ENCODE measurements at regions not wholly inside any gene's neighbourhood (a gene's known extent, or its start where the extent isn't known, plus 50 kb on each side); places are given as distances from the start of the nearest gene placed in this dataset.

- no peak overlapping the region for H3K27ac ChIP-seq
- no peak overlapping the region for H2AFZ ChIP-seq
- no peaks in the 10 kb centered on the region for H3K4me1 ChIP-seq (ENCODE audit: insufficient read depth)
- no peaks in the 10 kb centered on the region for H4K20me1 ChIP-seq (ENCODE audit: insufficient read depth, poor library complexity, severe bottlenecking)
- H3K79me2 ChIP-seq = no peaks in the 10 kb centered on the region
- no peaks in the 10 kb centered on the region for H3K36me3 ChIP-seq (replicated peaks; ENCODE audit: insufficient read depth, low read depth)
- no peak for DNase-seq (ENCODE audit: low spot score)
- no peaks in the 10 kb centered on the region for H3K27me3 ChIP-seq
- H3K4me3 ChIP-seq = no peak overlapping the region
- no peaks in the 10 kb centered on the region for H3K9me3 ChIP-seq (ENCODE audit: low read depth)
- WGBS (ENCODE audit: low lambda C conversion rate, missing lambda C conversion rate) = 67% methylated on average over 4 of the region's 4 CpGs
- no peak overlapping the region for H3K4me2 ChIP-seq
- TF ChIP-seq EZH2phosphoT487 (IDR thresholded peaks at IDR 0.05; ENCODE audit: low read depth, severe bottlenecking, unreplicated experiment) (no peak), CTCF (IDR thresholded peaks at IDR 0.05; ENCODE audit: poor library complexity) (no peak), EZH2 (IDR thresholded peaks at IDR 0.05; ENCODE audit: borderline replicate concordance) (no peak)
- no peaks in the 10 kb centered on the region for H3K9me2 ChIP-seq (replicated peaks; ENCODE audit: insufficient read depth)
Observed at GRCh38 chr13:78382491-78382890, 220.9 kb downstream of the POU4F1 start.

GRCh38 chr13:78376822-78377221, 226.5 kb downstream of the POU4F1 start:
- Histone ChIP-seq H3K9me2 (replicated peaks; ENCODE audit: insufficient read depth) (no peaks in the 10 kb centered on the region), H3K36me3 (replicated peaks; ENCODE audit: insufficient read depth, low read depth) (no peaks in the 10 kb centered on the region), H3K4me3 (no peak overlapping the region), H3K27ac (no peak overlapping the region), H3K79me2 (no peaks in the 10 kb centered on the region), H3K9me3 (ENCODE audit: low read depth) (no peaks in the 10 kb centered on the region), H3K27me3 (no peaks in the 10 kb centered on the region), H3K4me2 (no peak overlapping the region), H2AFZ (no peak overlapping the region), H3K4me1 (ENCODE audit: insufficient read depth) (no peaks in the 10 kb centered on the region), H4K20me1 (ENCODE audit: insufficient read depth, poor library complexity, severe bottlenecking) (no peaks in the 10 kb centered on the region)
- no peak for DNase-seq (ENCODE audit: low spot score)
- no peak for TF ChIP-seq EZH2 (IDR thresholded peaks at IDR 0.05; ENCODE audit: borderline replicate concordance)
- TF ChIP-seq CTCF (IDR thresholded peaks at IDR 0.05; ENCODE audit: poor library complexity) = no peak
- TF ChIP-seq EZH2phosphoT487 (IDR thresholded peaks at IDR 0.05; ENCODE audit: low read depth, severe bottlenecking, unreplicated experiment) = no peak
- WGBS (ENCODE audit: low lambda C conversion rate, missing lambda C conversion rate) = 77% methylated on average over 4 of the region's 4 CpGs

- no peak overlapping the region for H3K27ac ChIP-seq
Observed at GRCh38 chr13:78376033-78376432, 227.3 kb downstream of the POU4F1 start.

More at GRCh38 chr13:78376033-78376432, 227.3 kb downstream of the POU4F1 start:
- no peak overlapping the region for H3K4me3 ChIP-seq
- no peaks in the 10 kb centered on the region for H3K9me3 ChIP-seq (ENCODE audit: low read depth)
- TF ChIP-seq EZH2phosphoT487 (IDR thresholded peaks at IDR 0.05; ENCODE audit: low read depth, severe bottlenecking, unreplicated experiment) (no peak), EZH2 (IDR thresholded peaks at IDR 0.05; ENCODE audit: borderline replicate concordance) (no peak), CTCF (IDR thresholded peaks at IDR 0.05; ENCODE audit: poor library complexity) (no peak)
- H3K4me2 ChIP-seq = no peak overlapping the region
- no peaks in the 10 kb centered on the region for H4K20me1 ChIP-seq (ENCODE audit: insufficient read depth, poor library complexity, severe bottlenecking)
- DNase-seq (ENCODE audit: low spot score) = no peak
- no peaks in the 10 kb centered on the region for H3K27me3 ChIP-seq
- H3K36me3 ChIP-seq (replicated peaks; ENCODE audit: insufficient read depth, low read depth) = no peaks in the 10 kb centered on the region
- WGBS (ENCODE audit: low lambda C conversion rate, missing lambda C conversion rate) = 73% methylated on average over 2 of the region's 2 CpGs
- no peaks in the 10 kb centered on the region for H3K79me2 ChIP-seq
- no peaks in the 10 kb centered on the region for H3K9me2 ChIP-seq (replicated peaks; ENCODE audit: insufficient read depth)
- no peaks in the 10 kb centered on the region for H3K4me1 ChIP-seq (ENCODE audit: insufficient read depth)
- no peak overlapping the region for H2AFZ ChIP-seq

Data from hepatocyte (in vitro differentiated cells).